Stimulated activated naive CD4-positive, alpha-beta T cell (primary cell): ENCODE measurements at regions not wholly inside any gene's neighbourhood (a gene's known extent, or its start where the extent isn't known, plus 50 kb on each side); places are given as distances from the start of the nearest gene placed in this dataset.
"Not testable (repeated sequence)": the region's sequence is repeated elsewhere in the genome, so short reads cannot be mapped to it uniquely, and the experiment has no call there.

Source experiments
- DNase-seq, 6 experiments: peaks; one replicate each; lab custom pipeline; 2025; lab: John Stamatoyannopoulos, UW

- no peak for DNase-seq
Observed at GRCh38 chr4:163693211-163693610, 198.7 kb downstream of the TMA16 start.

- DNase-seq, result no peak
Observed at GRCh38 chr4:163693776-163694175, 199.3 kb downstream of the TMA16 start.

- DNase-seq, result no peak
Observed at GRCh38 chr4:163694385-163694784, 199.9 kb downstream of the TMA16 start.

- no peak for DNase-seq
Observed at GRCh38 chr4:163697121-163697520, 202.6 kb downstream of the TMA16 start.

- not testable (repeated sequence) for DNase-seq
Observed at GRCh38 chr4:163700383-163700782, 205.9 kb downstream of the TMA16 start.

- DNase-seq, result no peak
Observed at GRCh38 chr4:163701916-163702315, 207.4 kb downstream of the TMA16 start.

GRCh38 chr4:163702736-163703135 is 208.2 kb downstream of the TMA16 start:
- DNase-seq, result no peak

- DNase-seq, result no peak
Observed at GRCh38 chr4:163703251-163703650, 208.8 kb downstream of the TMA16 start.

- no peak for DNase-seq
Observed at GRCh38 chr4:163707873-163708272, 213.4 kb downstream of the TMA16 start.

GRCh38 chr4:163709601-163710000 is 215.1 kb downstream of the TMA16 start:
- no peak for DNase-seq

GRCh38 chr4:163710158-163710557 is 215.7 kb downstream of the TMA16 start:
- DNase-seq, result no peak

- DNase-seq, result not testable (repeated sequence)
Observed at GRCh38 chr4:163724495-163724894, 230.0 kb downstream of the TMA16 start.

- DNase-seq, result no peak
Observed at GRCh38 chr4:163726641-163727040, 232.2 kb downstream of the TMA16 start.

- no peak for DNase-seq
Observed at GRCh38 chr4:163731071-163731470, 236.6 kb downstream of the TMA16 start.

GRCh38 chr4:163732473-163732872 is 238.0 kb downstream of the TMA16 start:
- no peak for DNase-seq

GRCh38 chr4:163736876-163737275 is 242.4 kb downstream of the TMA16 start:
- no peak for DNase-seq

- DNase-seq, result not testable (repeated sequence)
Observed at GRCh38 chr4:163737846-163738245, 243.4 kb downstream of the TMA16 start.

GRCh38 chr4:163738521-163738920 is 244.0 kb downstream of the TMA16 start:
- no peak for DNase-seq

- DNase-seq, result no peak
Observed at GRCh38 chr4:163744861-163745260, 250.4 kb downstream of the TMA16 start.

GRCh38 chr4:163747293-163747692 is 252.8 kb downstream of the TMA16 start:
- DNase-seq, result no peak

- DNase-seq, result no peak
Observed at GRCh38 chr4:163747886-163748285, 253.4 kb downstream of the TMA16 start.

GRCh38 chr4:163748449-163748848 is 254.0 kb downstream of the TMA16 start:
- DNase-seq, result no peak

- DNase-seq, result peak in 3 of 6 experiments; percentile 5 to 42 (median 24)
Observed at GRCh38 chr4:163755013-163755412, 260.5 kb downstream of the TMA16 start.

- no peak for DNase-seq
Observed at GRCh38 chr4:163757219-163757618, 262.7 kb downstream of the TMA16 start.

GRCh38 chr4:163758032-163758431 is 263.5 kb downstream of the TMA16 start:
- DNase-seq, result no peak
